ENCODE measurements at regions not wholly inside any gene's neighbourhood (a gene's known extent, or its start where the extent isn't known, plus 50 kb on each side); places are given as distances from the start of the nearest gene placed in this dataset.

- no peak for DNase-seq (ENCODE audit: low read depth in 2 of 2, low spot score in 1 of 2)
Observed at GRCh38 chr1:5751163-5751540, 241.1 kb downstream of the NPHP4 start.

DNA sequence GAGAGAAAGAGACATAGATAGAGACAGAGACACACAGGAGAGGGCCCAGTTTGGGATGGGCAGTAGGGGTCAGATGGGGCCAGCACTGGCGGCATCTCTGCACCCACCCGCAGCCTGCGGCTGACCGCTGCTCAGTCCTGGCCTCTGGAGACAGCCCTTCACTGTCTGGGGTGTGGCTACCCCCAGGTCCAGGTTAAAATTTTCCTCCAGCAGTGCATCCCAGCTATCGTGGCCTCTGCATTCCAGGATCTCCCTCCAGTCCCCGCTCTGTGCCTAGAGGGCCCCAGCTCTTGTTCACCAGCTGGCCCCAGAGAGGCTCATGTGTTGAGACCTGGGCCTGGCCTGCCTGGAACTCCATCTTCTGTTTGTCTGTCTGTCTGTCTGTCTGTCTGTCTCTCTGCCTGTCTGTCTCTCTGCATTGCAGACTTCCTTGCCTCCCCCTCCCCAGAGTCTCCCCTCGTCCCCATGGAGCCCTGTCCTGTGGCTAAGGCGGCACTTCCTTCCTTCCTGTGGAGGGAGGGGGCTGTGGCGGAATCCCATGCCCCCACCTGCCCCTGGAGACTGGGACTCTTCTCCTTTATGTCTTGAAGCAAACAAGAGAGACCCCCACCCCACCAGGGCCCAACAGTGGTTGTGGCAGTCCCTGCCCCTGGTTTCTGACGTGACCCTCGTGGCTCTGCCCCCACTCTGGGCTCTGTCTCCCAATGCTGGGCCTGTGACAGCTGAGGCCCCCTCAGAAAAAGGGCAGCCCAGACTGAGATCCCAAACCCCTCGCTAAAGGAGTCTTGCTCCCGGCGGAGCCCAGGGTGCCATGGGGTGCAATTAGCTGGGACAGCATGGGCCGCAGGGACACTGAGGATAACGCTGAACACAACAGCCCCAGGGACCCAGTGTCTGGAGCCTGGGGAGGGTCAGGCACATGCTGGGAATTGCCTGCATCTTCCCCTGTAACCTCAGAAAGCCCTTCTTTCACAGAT is 241.8 kb downstream of the NPHP4 start:
- no peak for DNase-seq (ENCODE audit: low read depth in 2 of 2, low spot score in 1 of 2)

DNA sequence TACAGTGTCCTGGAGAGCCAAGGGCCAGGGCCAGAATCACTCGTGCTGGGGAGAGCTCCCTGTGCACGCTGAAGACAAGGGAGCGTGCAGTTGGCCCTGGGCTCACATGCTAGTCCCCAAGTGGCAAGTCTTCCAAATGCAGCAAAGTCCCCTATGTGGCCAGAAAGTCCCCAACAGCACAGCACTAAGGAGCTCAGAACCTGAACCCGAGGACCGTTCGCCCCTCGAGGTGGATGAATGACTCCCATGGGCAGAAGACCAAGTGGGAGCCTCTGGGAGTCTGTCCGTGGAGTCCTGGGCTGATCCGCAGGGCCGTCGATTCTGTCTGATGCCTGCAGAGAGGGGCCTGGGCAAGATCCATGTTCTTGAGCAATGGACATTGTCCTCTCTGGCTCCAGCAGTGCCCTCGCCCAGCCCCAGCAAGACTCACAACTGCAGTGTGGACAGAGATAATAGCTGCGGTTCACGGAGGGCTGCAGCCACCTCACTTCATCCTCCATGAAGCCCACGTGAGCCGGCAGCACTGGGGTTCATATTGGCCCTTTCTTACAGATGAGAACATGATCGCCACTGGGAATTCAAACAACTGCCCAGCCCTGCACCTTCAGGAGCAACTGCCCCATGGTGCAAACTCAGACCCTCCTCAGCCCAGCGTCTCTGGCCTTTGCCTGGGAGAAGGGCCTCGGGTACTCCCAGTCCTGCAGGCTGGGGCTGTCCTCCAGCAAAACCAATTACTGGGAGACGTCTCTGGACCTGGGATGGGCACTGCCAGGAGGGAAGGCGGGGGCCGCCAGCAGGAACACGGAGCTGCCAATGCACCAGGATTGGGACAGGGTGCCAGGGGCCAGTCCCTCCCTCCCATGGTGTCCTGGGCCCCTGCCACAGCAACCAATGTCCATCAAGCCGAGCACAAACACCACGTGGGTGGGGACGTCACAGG is 243.7 kb downstream of the NPHP4 start:
- no peak for DNase-seq (ENCODE audit: low read depth in 2 of 2, low spot score in 1 of 2)

DNA sequence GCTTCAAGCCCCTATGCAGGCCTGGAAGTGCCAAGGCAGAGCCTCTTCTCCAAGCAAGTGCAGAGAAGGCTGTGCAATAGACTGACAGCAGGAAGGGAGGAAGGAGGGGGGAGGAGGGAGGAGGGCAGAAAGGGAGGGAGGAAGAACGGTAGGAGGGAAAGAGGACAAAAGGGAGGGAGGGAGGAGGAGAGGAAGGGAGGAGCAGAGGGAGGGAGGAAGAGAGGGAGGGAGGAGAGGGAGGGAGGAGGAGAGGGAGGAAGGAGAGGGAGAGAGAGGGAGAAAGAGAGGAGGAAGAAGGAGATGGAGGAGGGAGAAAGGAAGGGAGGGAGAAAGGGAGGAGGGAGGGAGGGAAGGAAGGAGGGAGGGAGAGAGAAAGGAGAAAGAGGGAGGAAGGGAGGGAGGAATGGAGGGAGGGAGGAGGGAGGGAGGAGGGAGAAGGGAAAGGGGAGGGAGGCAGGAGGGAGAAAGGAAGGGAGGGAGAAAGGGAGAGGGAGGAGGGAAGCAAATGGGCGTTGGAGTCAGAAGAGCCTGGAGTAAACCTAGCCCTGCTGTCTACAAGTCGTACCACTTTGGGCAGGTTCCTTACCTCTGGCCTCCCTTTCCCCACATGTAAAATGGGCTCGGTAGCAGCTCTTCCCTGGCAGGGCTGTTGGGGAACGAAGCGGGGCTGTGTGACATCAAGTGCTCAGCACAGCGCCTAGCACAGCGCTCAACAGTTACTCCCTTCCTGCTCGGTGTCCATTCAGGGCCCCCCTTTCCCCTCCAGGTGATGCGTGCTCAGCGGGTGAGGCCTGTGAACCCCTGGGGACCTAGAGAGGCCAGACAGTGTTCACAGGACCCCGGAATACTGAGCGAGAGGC is 244.6 kb downstream of the NPHP4 start:
- no peak for DNase-seq (ENCODE audit: low read depth in 2 of 2, low spot score in 1 of 2)

DNA sequence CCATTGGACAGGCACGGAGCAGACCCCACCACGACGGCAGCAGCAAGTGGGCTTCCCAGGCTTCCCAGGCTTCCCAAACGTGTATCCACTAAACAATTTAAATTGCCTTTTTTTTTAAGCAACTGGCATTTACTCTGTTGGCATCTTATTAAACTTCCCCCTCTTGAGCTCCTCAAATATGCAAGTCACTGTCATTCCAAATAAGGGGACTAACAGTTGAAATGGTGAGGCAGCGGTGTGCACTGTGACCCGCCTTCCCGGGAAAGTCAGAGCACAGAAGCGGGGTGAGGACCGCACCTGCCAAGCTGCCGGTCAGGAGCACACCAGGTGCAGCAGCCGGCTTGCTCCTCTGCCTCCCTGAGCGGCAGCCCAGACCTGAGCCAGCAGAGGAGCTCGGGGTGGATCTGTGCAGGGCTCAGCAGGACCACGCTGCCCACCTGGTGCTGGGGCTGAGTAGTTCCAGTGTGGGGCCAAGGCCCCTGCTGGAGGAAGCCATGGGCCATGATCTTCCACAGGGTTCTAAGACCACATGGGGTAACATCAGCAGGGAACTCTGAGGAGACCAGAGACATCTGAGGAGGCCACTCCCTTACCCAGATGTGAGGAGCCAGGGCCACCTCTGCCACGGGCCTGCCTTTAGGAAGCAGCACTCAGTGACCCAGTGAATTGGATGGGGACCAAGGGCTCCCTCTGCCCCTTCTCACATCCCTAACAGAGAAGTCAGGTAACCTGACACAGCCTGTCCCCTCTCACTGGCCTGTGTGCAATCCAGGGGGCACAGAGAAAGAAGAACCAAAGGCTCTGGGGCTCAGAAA is 245.4 kb downstream of the NPHP4 start:
- DNase-seq (ENCODE audit: low read depth in 2 of 2, low spot score in 1 of 2), result no peak

- peak in 1 of 2 donors; percentile 23 for DNase-seq (ENCODE audit: low read depth in 2 of 2, low spot score in 1 of 2)
Observed at GRCh38 chr1:5745800-5746610, 246.2 kb downstream of the NPHP4 start.

DNA sequence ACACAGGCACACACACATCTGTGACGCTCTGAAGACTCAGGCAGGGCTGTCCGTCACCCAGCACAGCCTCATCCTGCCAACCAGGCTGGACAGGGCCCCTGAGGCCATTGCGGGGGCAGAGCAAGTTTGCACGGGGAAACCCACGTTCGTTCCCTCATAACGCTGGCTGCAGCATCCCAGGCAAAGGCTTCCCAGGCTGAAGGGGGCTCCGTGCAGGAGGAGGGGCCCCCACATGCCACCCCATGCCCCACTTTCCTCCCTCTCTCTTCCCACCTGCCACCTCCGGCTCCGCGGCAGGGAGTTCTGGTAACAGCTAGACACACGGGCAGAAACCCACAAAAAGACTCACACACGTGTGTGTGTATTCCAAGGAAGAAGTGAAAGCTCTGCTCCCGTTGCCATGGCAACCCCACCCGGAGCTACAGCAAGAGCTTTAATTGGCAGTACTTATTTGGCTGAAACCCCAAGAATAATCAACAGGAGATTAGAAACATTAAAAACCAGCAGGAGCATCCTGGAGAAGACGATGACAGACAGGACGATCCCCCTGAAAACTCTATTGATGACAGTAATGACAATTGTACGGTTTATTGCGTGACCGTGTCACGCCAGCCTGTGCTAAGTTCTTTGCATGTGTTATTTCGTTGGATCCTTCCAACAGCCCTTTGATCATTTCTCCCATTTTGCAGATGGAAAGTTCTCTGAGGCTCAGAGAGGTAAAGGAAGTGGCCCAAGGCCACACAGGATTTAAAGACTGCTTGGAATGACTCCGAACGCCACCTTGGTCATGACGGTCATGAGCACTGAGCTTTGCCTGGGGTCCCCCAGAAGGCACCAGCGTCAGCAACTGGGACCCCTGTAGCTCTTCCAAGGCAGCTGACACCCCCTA is 247.1 kb downstream of the NPHP4 start:
- DNase-seq (ENCODE audit: low read depth in 2 of 2, low spot score in 1 of 2), result no peak

DNA sequence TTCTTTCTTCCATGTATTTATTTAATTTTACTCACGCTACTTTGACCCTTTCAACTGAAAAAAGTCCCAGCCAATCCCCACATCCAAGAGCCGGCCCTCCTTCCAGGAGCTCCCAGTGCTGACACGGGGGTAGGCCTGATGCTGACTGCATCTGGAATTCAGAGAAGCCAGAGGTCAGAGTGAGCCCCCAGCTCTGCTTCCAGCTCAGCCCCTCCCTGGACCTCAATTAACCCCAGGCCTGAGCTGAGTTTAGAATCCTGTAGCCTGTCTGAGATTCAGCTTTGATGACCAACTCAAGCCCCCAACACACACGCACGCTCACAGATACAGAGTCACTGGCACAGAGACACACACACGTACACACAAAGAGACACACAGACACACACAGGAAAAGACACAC is 247.9 kb downstream of the NPHP4 start:
- no peak for DNase-seq (ENCODE audit: low read depth in 2 of 2, low spot score in 1 of 2)

- DNase-seq (ENCODE audit: low read depth in 2 of 2, low spot score in 1 of 2), result no peak
Observed at GRCh38 chr1:5743435-5744095, 248.7 kb downstream of the NPHP4 start.

GRCh38 chr1:5742801-5743200 is 249.4 kb downstream of the NPHP4 start:
- no peak for DNase-seq (ENCODE audit: low read depth in 2 of 2, low spot score in 1 of 2)

- DNase-seq (ENCODE audit: low read depth in 2 of 2, low spot score in 1 of 2), result no peak
Observed at GRCh38 chr1:5742032-5742431, 250.2 kb downstream of the NPHP4 start.

DNA sequence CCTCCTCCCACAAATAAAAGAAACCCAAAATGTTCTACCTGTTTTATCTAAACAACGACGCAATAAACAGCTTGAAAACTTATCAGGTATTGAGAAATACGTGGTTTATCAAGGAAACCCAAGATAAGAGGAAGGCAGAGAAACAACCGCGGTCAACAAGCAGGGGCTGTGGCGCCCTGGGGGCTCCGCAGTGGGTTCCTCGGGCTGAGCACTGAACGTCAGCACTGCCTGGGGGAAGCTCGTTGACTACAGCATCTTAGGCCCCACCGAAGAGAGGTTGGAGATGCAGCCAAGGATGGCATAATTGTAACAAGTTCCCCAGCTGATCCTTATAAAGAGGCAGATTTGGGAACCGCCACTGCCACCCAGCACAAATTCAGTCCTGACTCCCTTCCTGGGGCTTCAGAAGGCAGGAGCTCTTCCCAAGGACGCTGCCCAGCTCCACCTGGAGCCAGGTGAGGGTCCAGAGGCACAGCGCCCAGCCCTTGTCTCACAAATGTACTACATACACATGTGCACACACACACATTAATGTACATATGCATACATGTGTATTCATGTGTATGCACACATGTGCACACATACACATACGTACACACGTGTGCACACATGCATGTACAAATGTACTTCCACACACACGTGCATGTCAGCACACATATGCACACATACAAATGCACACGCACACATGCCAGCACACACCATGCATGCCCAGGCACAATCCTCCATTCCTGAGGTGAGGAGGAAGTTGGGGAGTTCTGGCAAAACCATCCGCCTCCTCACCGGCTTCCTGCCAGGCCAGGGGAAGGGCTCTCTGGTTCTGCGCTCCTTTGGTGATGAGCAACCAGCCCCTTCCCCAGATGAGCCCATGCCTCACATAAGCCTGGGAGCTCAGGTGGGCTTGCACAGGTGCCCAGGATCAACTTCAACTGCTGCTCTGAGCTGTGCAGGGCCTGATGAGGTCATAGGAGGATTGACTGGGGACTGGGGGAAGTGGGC is 251.1 kb downstream of the NPHP4 start:
- DNase-seq (ENCODE audit: low read depth in 2 of 2, low spot score in 1 of 2), result no peak

- no peak for DNase-seq (ENCODE audit: low read depth in 2 of 2, low spot score in 1 of 2)
Observed at GRCh38 chr1:5740450-5740849, 251.8 kb downstream of the NPHP4 start.

- no peak for DNase-seq (ENCODE audit: low read depth in 2 of 2, low spot score in 1 of 2)
Observed at GRCh38 chr1:5739561-5740078, 252.6 kb downstream of the NPHP4 start.

GRCh38 chr1:5738911-5739462 is 253.2 kb downstream of the NPHP4 start:
- DNase-seq (ENCODE audit: low read depth in 2 of 2, low spot score in 1 of 2), result no peak

- no peak for DNase-seq (ENCODE audit: low read depth in 2 of 2, low spot score in 1 of 2)
Observed at GRCh38 chr1:5737081-5737480, 255.1 kb downstream of the NPHP4 start.

Measured in stimulated activated CD8-positive, alpha-beta memory T cell treated with anti-CD3 and anti-CD28 coated beads, Interleukin-4, amount 100 ng/mL, for 4 hours (primary cell).